ENCODE measurements at regions not wholly inside any gene's neighbourhood (a gene's known extent, or its start where the extent isn't known, plus 50 kb on each side); places are given as distances from the start of the nearest gene placed in this dataset.
A peak's percentile ranks its signal among the peaks of the same experiment; 100 is the strongest.

DNA sequence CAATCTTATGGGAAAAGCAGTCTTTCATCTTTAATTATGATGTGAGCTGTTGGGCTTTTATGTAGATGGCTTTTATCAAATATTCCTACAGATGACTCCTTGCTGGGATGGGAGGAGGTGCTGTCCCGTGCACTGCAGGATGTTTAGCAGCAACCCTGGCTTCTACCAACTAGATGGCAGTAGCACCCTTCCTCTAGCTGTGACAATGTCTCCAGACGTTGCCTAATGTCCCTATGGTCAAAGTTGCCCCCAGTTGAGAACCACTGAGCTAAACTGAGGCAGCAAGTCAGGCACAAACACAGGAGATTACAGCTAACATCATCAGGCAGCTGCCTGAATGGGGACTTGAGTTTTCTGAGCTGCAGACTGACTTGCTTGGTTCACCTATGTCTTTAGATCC is 401.9 kb upstream of the PDE4D start:
- TF ChIP-seq ZNF174 (tag by site-specific recombination; IDR thresholded peaks at IDR 0.05) (no peak), CTCF (tag by site-specific recombination; IDR thresholded peaks at IDR 0.05) (peak; percentile 31; the same call in 1 of the 2 replicates), ZNF658 (tag by site-specific recombination; IDR thresholded peaks at IDR 0.05) (no peak), ZNF76 (tag by site-specific recombination; IDR thresholded peaks at IDR 0.05; ENCODE audit: borderline replicate concordance, low read depth) (no peak), PRDM4 (tag by site-specific recombination; IDR thresholded peaks at IDR 0.05) (no peak), ZNF785 (tag by site-specific recombination; IDR thresholded peaks at IDR 0.05) (no peak), ZNF558 (tag by site-specific recombination; IDR thresholded peaks at IDR 0.05) (no peak), ZNF423 (tag by site-specific recombination; IDR thresholded peaks at IDR 0.05) (no peak)
- TF ChIP-seq, protein P1, sequence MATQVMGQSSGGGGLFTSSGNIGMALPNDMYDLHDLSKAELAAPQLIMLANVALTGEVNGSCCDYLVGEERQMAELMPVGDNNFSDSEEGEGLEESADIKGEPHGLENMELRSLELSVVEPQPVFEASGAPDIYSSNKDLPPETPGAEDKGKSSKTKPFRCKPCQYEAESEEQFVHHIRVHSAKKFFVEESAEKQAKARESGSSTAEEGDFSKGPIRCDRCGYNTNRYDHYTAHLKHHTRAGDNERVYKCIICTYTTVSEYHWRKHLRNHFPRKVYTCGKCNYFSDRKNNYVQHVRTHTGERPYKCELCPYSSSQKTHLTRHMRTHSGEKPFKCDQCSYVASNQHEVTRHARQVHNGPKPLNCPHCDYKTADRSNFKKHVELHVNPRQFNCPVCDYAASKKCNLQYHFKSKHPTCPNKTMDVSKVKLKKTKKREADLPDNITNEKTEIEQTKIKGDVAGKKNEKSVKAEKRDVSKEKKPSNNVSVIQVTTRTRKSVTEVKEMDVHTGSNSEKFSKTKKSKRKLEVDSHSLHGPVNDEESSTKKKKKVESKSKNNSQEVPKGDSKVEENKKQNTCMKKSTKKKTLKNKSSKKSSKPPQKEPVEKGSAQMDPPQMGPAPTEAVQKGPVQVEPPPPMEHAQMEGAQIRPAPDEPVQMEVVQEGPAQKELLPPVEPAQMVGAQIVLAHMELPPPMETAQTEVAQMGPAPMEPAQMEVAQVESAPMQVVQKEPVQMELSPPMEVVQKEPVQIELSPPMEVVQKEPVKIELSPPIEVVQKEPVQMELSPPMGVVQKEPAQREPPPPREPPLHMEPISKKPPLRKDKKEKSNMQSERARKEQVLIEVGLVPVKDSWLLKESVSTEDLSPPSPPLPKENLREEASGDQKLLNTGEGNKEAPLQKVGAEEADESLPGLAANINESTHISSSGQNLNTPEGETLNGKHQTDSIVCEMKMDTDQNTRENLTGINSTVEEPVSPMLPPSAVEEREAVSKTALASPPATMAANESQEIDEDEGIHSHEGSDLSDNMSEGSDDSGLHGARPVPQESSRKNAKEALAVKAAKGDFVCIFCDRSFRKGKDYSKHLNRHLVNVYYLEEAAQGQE (tag by site-specific recombination; IDR thresholded peaks at IDR 0.05): no peak
